ENCODE measurements at regions not wholly inside any gene's neighbourhood (a gene's known extent, or its start where the extent isn't known, plus 50 kb on each side); places are given as distances from the start of the nearest gene placed in this dataset.
A peak's percentile ranks its signal among the peaks of the same experiment; 100 is the strongest.

DNA sequence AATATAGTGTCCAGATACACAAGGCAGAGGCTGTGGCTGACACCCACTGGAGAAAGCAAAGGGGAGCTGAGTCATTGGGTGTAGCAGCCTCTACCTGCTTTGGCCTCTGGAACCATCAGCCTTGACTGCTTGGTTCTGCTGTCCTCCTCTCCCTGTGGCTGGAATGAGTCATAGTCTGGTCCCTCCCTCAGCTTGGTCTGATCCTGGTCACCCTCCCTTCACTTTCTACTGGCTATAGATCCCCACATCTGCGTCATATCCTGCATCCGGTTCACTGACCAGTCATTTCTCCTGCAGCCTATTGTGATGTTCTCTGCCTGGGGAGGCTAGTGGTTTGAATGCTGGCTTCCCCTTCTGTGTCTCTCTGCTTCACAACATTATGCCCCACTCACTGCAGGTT, 372.8 kb upstream of the DAB1 start:
- SMC1A ChIA-PET (ENCODE audit: uncharacterized antibody, unreplicated experiment): no interaction called here
- DNase-seq (ENCODE audit: low read depth, low spot score) (no peak), ATAC-seq (peak; percentile 66), FAIRE-seq (no peak)
- H3K4me1 ChIP-seq (ENCODE audit: control insufficient read depth, insufficient read depth, low read length): no peaks in the 10 kb centered on the region
- TF ChIP-seq CHD1 (IDR thresholded peaks at IDR 0.05; ENCODE audit: low read depth, low read length): no peak
- no peak for TF ChIP-seq HDGF (IDR thresholded peaks at IDR 0.05)
- no peak for TF ChIP-seq IKZF1 (conservative IDR thresholded peaks at IDR 0.05)
- no peak for TF ChIP-seq RUNX3 (IDR thresholded peaks at IDR 0.05; ENCODE audit: low read length)
- TF ChIP-seq BHLHE40 (IDR thresholded peaks at IDR 0.05; ENCODE audit: borderline replicate concordance in 1 of 2, low read depth in 2 of 2, low read length in 1 of 2): no peak
- TF ChIP-seq SMAD1 (IDR thresholded peaks at IDR 0.05; ENCODE audit: low read depth, partially characterized antibody): no peak
- no peak for TF ChIP-seq IKZF2 (IDR thresholded peaks at IDR 0.05)
- TF ChIP-seq NFXL1 (IDR thresholded peaks at IDR 0.05; ENCODE audit: borderline replicate concordance): no peak
- no peak for TF ChIP-seq NR2F1 (conservative IDR thresholded peaks at IDR 0.05)
- no peak for TF ChIP-seq PBX3 (IDR thresholded peaks at IDR 0.05; ENCODE audit: insufficient replicate concordance, low read depth, low read length)
- TF ChIP-seq PAX8 (IDR thresholded peaks at IDR 0.05): no peak
- no peak for TF ChIP-seq ZNF384 (IDR thresholded peaks at IDR 0.05; ENCODE audit: borderline replicate concordance, low read depth, low read length)
- TF ChIP-seq KLF5 (IDR thresholded peaks at IDR 0.05; ENCODE audit: partially characterized antibody): no peak
- no TSS peak for BruUV-seq (replicated peaks)
- H3K27me3 ChIP-seq (replicated peaks in 1 of 2; ENCODE audit: control insufficient read depth in 2 of 2, insufficient read depth in 2 of 2, low read length in 1 of 2): no peaks in the 10 kb centered on the region
- 49% methylated on average over 2 of the region's 2 CpGs for WGBS (ENCODE audit: insufficient coverage, insufficient replicate concordance, low lambda C conversion rate, missing lambda C conversion rate)
- in situ Hi-C loops (cut with MboI) (no loop called here), intact Hi-C loops (cut with micrococcal nuclease; ENCODE audit: unreplicated experiment) (no loop called here)
- H3K79me2 ChIP-seq (ENCODE audit: control insufficient read depth, insufficient read depth, low read length): no peaks in the 10 kb centered on the region
- CTCF ChIA-PET: no interaction called here
- no peak overlapping the region for H3K4me2 ChIP-seq (ENCODE audit: control insufficient read depth, insufficient read depth)
- no peak overlapping the region for H2AFZ ChIP-seq (ENCODE audit: control insufficient read depth, low read depth, low read length)
- no peak overlapping the region for H3K27ac ChIP-seq (ENCODE audit: control insufficient read depth, insufficient read depth)
- H4K20me1 ChIP-seq (ENCODE audit: control insufficient read depth, insufficient read depth): no peaks in the 10 kb centered on the region
- no peak overlapping the region for H3K9ac ChIP-seq (ENCODE audit: control insufficient read depth, insufficient read depth, low read length)
- H3K9me3 ChIP-seq (replicated peaks; ENCODE audit: control insufficient read depth, insufficient read depth, low read length): no peaks in the 10 kb centered on the region
- RAD21 ChIA-PET (ENCODE audit: unreplicated experiment): no interaction called here
- POLR2A ChIA-PET: no interaction called here
- H3K4me3 ChIP-seq: no peak overlapping the region
- H3K36me3 ChIP-seq (ENCODE audit: control insufficient read depth in 2 of 2, insufficient read depth in 2 of 2, low read length in 1 of 2): no peaks in the 10 kb centered on the region

Measured in GM12878 (cell line).